Lower lobe of right lung (tissue), 2 donors: ENCODE measurements at regions not wholly inside any gene's neighbourhood (a gene's known extent, or its start where the extent isn't known, plus 50 kb on each side); places are given as distances from the start of the nearest gene placed in this dataset.

Experiments
- ATAC-seq, 2 donors: fragments of 200-7000 bp; cut with Tn5 transposase; one replicate each; pipeline ENCODE4 v1.9.1; 2020 to 2022; ENCODE audit warnings: mild to moderate bottlenecking in 2 of 2, moderate library complexity in 2 of 2
- DNase-seq: peaks from one replicate; pipeline ENCODE4 v3.0.0-alpha.2; 2020
- H3K27ac ChIP-seq: fragments of 200-600 bp; one replicate; pipeline ENCODE4 v1.8.0; 2022
- H3K27me3 ChIP-seq: fragments of 200-600 bp; one replicate; pipeline ENCODE4 v1.8.0; 2022; ENCODE audit warnings: low read depth
- H3K36me3 ChIP-seq: fragments of 200-600 bp; one replicate; pipeline ENCODE4 v1.8.0; 2022; ENCODE audit warnings: mild to moderate bottlenecking
- H3K4me1 ChIP-seq: fragments of 200-600 bp; one replicate; pipeline ENCODE4 v1.8.0; 2022
- H3K4me3 ChIP-seq: fragments of 200-600 bp; one replicate; pipeline ENCODE4 v1.8.0; 2022; ENCODE audit warnings: mild to moderate bottlenecking
- H3K9me3 ChIP-seq: fragments of 200-600 bp; one replicate; pipeline ENCODE4 v1.8.0; 2022
- intact Hi-C: fragments of 100-400 bp; cut with DNase I; formaldehyde crosslinking; loops from one replicate; pipeline ENCODE4 v1.11.0; 2022
- TF ChIP-seq, protein P1 (sequence below): fragments of 200-600 bp; IDR thresholded peaks from one replicate; pipeline ENCODE4 v1.8.0; 2022; ENCODE audit warnings: antibody characterized with exemption, mild to moderate bottlenecking
- donor health status: DM: no; HTN: yes; CAD: no; lungs with severe emphysema.

DNA sequence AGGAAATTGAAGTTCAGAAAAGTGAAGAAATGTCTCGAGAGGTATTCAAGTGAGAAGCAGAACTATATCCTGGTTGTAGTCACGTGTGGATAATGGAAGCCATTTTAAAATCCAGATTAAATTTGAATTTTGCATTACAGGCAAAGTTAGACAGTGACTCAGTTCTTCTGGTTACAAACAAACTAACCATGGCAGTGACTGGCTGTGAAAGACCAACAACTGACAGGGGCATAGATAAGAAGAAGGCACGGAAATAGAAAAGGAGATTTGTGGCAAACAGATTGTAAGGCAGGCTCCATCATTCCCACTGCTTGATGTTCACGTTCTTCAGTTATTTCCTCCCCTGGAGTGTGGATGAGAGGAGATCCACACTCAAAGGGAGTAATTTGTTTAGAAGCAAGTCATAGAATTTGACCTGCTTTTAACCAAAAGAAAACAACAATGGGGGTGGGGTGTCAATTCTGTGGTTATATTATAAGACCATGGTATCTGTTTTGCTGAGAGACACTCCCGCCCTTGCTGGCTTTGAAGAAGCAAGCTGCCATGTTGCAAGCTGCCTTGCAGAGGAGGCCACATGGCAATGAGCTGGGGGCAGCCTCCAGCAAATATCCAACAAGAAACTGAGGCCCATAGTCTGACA, 795.3 kb downstream of the VRK1 start:
- TF ChIP-seq, protein P1, sequence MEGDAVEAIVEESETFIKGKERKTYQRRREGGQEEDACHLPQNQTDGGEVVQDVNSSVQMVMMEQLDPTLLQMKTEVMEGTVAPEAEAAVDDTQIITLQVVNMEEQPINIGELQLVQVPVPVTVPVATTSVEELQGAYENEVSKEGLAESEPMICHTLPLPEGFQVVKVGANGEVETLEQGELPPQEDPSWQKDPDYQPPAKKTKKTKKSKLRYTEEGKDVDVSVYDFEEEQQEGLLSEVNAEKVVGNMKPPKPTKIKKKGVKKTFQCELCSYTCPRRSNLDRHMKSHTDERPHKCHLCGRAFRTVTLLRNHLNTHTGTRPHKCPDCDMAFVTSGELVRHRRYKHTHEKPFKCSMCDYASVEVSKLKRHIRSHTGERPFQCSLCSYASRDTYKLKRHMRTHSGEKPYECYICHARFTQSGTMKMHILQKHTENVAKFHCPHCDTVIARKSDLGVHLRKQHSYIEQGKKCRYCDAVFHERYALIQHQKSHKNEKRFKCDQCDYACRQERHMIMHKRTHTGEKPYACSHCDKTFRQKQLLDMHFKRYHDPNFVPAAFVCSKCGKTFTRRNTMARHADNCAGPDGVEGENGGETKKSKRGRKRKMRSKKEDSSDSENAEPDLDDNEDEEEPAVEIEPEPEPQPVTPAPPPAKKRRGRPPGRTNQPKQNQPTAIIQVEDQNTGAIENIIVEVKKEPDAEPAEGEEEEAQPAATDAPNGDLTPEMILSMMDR = no peak
- no peaks in the 10 kb centered on the region for H3K27me3 ChIP-seq
- intact Hi-C loops = no loop called here
- no peak overlapping the region for H3K27ac ChIP-seq
- H3K9me3 ChIP-seq = no peaks in the 10 kb centered on the region
- no peak for ATAC-seq
- no peak overlapping the region for H3K4me3 ChIP-seq
- no peak for DNase-seq
- no peaks in the 10 kb centered on the region for H3K36me3 ChIP-seq
- H3K4me1 ChIP-seq = no peaks in the 10 kb centered on the region

DNA sequence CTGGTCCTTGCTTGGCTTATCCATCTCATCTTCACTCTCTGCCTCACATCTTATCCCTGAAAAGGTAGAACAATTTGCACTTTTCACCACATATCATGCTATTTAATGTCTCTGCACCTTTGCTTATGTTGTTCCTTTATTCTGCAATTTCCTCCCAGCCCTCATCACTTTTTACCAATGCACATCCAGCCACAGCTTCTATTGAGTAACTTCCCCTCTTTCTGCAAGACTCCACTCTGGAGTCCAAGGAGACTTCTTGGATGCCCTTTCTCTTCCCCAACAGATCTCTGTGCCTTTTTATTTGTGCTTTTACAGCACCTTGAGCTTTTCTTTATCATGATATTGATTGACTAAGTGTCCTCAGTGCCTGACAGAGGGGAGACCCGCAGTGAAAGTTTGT, 797.1 kb downstream of the VRK1 start:
- DNase-seq (no peak), ATAC-seq (no peak)
- TF ChIP-seq, protein P1 = no peak
- no peaks in the 10 kb centered on the region for H3K9me3 ChIP-seq
- intact Hi-C loops = no loop called here
- no peaks in the 10 kb centered on the region for H3K27me3 ChIP-seq
- no peak overlapping the region for H3K4me3 ChIP-seq
- no peak overlapping the region for H3K27ac ChIP-seq
- H3K4me1 ChIP-seq = no peaks in the 10 kb centered on the region
- no peaks in the 10 kb centered on the region for H3K36me3 ChIP-seq

DNA sequence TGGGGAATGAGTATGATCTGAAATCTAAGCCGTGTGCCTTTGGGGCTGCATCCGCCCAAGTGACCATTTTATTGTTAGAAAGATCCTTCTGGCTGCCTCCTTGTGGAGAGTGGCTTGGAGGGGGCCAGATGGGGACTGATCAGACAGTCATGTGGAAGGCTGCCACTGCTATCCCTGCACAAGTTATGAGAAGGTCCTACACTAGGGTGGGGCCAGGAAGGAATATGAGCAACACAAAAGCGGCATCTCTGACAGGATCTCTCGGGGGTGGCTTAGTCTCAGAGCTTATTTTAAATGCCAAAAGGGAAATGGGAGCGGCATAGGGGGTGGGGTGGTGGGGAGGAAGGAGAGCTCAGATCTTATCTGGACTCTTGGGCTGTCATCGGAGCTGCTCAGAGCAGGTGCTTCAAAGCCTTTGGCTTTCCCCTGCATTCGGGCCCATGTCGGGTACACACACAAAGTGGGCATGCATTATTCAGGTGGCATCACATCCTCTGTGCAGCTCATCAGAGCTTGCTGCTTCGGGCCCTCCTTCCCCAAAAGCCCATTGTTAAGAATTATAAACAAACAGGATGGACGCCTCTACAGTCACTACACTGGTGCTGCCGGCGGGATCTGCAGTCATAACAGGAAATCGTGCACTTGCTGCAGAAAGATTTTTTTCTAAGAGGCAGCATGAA, 805.4 kb downstream of the VRK1 start:
- Histone ChIP-seq H3K4me1 (no peaks in the 10 kb centered on the region), H3K9me3 (no peaks in the 10 kb centered on the region), H3K27ac (peak overlapping the region; percentile 51), H3K27me3 (no peaks in the 10 kb centered on the region), H3K4me3 (no peak overlapping the region), H3K36me3 (no peaks in the 10 kb centered on the region)
- TF ChIP-seq, protein P1 = no peak
- ATAC-seq (peak; percentile 57 to 73), DNase-seq (no peak)
- intact Hi-C loops = no loop called here

DNA sequence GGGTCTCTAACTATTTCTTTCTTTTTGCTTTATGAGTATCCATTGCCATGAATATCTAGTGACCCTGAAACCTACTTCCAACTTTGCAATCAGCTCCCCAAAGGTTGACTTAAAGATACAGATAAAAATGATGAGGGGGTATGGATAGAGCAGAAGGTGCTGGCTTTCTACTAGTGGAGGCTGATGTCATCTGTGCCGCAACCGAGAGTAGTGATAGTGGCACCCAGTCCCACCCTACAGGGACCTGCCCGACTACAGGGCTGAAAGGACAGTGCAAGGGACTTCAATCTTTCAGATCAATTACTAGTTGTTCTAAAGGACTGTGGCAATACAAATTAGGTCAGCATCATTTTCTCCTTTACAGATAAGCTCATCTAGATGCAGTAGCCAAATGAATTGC, 806.0 kb downstream of the VRK1 start:
- no peak for DNase-seq
- no peaks in the 10 kb centered on the region for H3K9me3 ChIP-seq
- peak overlapping the region; percentile 58 for H3K27ac ChIP-seq
- H3K27me3 ChIP-seq = no peaks in the 10 kb centered on the region
- TF ChIP-seq, protein P1 = no peak
- ATAC-seq = peak; percentile 43 to 51
- H3K36me3 ChIP-seq = no peaks in the 10 kb centered on the region
- H3K4me3 ChIP-seq = no peak overlapping the region
- intact Hi-C loops = no loop called here
- H3K4me1 ChIP-seq = no peaks in the 10 kb centered on the region

DNA sequence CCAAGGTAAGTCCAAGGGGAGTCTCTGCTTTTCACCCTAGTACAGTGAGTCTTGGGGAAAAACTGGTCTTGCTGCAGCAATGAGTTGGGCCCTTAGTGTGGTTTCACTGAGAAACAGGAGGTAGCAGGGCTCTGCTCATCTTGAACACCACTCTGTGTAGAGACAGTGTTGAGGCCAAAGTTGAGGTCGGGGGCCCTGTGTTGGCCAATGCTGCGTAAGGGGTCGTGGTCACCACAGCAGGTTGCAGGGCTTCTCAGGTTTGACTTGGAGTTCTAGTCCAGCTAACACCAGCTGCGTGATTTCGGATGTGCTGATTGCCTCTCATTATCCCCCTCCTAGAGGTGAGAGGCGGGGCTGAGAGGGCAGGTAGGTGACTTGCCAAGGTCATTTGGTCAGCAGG, 807.5 kb downstream of the VRK1 start:
- H3K4me3 ChIP-seq = no peak overlapping the region
- H3K27ac ChIP-seq = no peak overlapping the region
- no peak for ATAC-seq
- H3K9me3 ChIP-seq = no peaks in the 10 kb centered on the region
- no peaks in the 10 kb centered on the region for H3K27me3 ChIP-seq
- intact Hi-C loops = no loop called here
- H3K4me1 ChIP-seq = no peaks in the 10 kb centered on the region
- no peaks in the 10 kb centered on the region for H3K36me3 ChIP-seq
- TF ChIP-seq, protein P1 = no peak
- no peak for DNase-seq
